Heart right ventricle (tissue), 16 donors: ENCODE measurements at regions not wholly inside any gene's neighbourhood (a gene's known extent, or its start where the extent isn't known, plus 50 kb on each side); places are given as distances from the start of the nearest gene placed in this dataset.

Experiments
- ATAC-seq, 8 donors: fragments of 200-7000 bp; cut with Tn5 transposase; one replicate each; pipeline ENCODE4 v1.9.1; 2020; ENCODE audit warnings: mild to moderate bottlenecking in 8 of 8, moderate library complexity in 8 of 8, moderate number of reproducible peaks in 1 of 8
- DNase-seq, 2 donors: peaks; one replicate each; pipeline ENCODE4 v3.0.0-alpha.2; 2020
- H3K27ac ChIP-seq, 10 donors: fragments of 200-600 bp; sonication (generic) in 2 of 10; one replicate each; pipeline versions ENCODE4 v1.5.0 to v1.8.0; 2020 to 2022; ENCODE audit warnings: mild to moderate bottlenecking in 3 of 10
- H3K27me3 ChIP-seq, 7 donors: fragments of 200-600 bp; one replicate each; pipeline ENCODE4 v1.8.0; 2021 to 2022; ENCODE audit warnings: mild to moderate bottlenecking in 2 of 7
- H3K36me3 ChIP-seq, 9 donors: fragments of 200-600 bp; sonication (generic) in 1 of 9; one replicate each; pipeline versions ENCODE4 v1.5.0 to v1.8.0; 2020 to 2022; ENCODE audit warnings: mild to moderate bottlenecking in 2 of 9
- H3K4me1 ChIP-seq, 9 donors: fragments of 200-600 bp; sonication (generic) in 1 of 9; one replicate each; pipeline versions ENCODE4 v1.5.0 to v1.8.0; 2020 to 2022; ENCODE audit warnings: mild to moderate bottlenecking in 4 of 9
- H3K4me3 ChIP-seq, 10 donors: fragments of 200-600 bp; sonication (generic) in 2 of 10; one replicate each; pipeline versions ENCODE4 v1.5.0 to v1.8.0; 2020 to 2022; ENCODE audit warnings: mild to moderate bottlenecking in 7 of 10, moderate library complexity in 2 of 10
- H3K9me3 ChIP-seq, 11 donors: fragments of 200-600 bp in 10 of 11; sonication (generic) in 2 of 11; one replicate each; pipeline versions ENCODE4 v1.5.0 to v1.8.0; 2013 to 2022; ENCODE audit warnings: mild to moderate bottlenecking in 2 of 11, control low read depth in 1 of 11, moderate library complexity in 1 of 11
- WGBS, 2 donors: extraction: QIAGEN DNeasy Blood & Tissue Kit; methylation state at CpG; one replicate each; pipeline ENCODE4 v1.1.7; 2013; ENCODE audit warnings: inconsistent platforms in 1 of 2; 5-methylcytosine and 5-hydroxymethylcytosine counted together
- intact Hi-C, 10 donors: fragments of 100-400 bp; cut with DNase I; formaldehyde crosslinking; loops; one replicate each; pipeline versions ENCODE4 v1.11.1 to v1.14.2; 2022
- TF ChIP-seq, protein P1 (sequence below), 9 donors: fragments of 200-600 bp; sonication (generic) in 2 of 9; IDR thresholded peaks; one replicate each; pipeline versions ENCODE4 v1.5.0 to v1.8.0; 2021 to 2022; ENCODE audit warnings: antibody characterized with exemption in 9 of 9, mild to moderate bottlenecking in 5 of 9, moderate library complexity in 1 of 9
- donor health status: Arrhythmogenic right ventricular cardiomyopathy.
- donor health status: ischemic (EF 13 %, LVEDD 7.1; RV severe dilation, severe dysfunction).
- donor health status: healthy with polysubstance abuse.
- donor health status: DM: no; HTN: yes; CAD: no.
- donor health status: DM: no; HTN: no; CAD: no.
- donor health status: ischemic (EF 25% LVEDD 6.9; RV normal size, moderate dysfunction).
- donor health status: ischemic (EF 25% LVEDD 5.7; RV mildly dilated, moderate dysfunction).
- donor health status: healthy.
- donor health status: DM: yes; HTN: yes; CAD: no.
- donor health status: Ischemic cardiomyopathy.
- donor health status: ischemic (EF 35%, LVEDD 5.7; RV mildly dilated, moderate dysfunction).
- donor health status: nonischemic (EF 11% LVEDD 7.7; RV severe dilation, severe dysfunction).
- donor health status: DM: yes; HTN: yes; CAD: no.
- donor health status: PGD.
- donor health status: ischemic (EF 29% LVEDD 5.4; RV normal size, mild dysfunction).
- donor health status: nonischemic (EF 23%, LVEDD 6.1; RV moderate dilation, normal function).

DNA sequence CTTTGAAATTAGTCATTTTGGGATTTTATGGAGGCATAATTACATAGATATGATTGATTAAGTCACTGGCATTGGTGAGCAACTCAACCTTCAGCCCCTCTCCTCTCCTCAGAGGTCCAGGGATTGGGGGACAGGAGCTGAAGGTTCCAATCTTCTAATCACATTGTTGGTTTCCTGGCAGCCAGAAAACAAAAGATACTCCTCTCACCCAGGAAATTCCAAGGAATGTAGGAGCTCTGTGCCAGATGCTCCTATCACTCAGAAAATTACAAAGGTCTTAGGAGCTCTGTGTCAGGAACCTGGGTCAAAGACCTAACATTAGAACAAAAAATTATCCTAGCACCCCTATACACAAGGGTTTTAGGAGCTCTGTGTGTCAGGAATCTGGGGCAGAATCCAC, 679.7 kb upstream of the ID4 start:
- no peak overlapping the region for H3K27ac ChIP-seq
- ATAC-seq (no peak), DNase-seq (no peak)
- no peaks in the 10 kb centered on the region for H3K9me3 ChIP-seq
- no peak overlapping the region for H3K4me3 ChIP-seq
- peaks cover 0 to 24% (median 4%) of the 10 kb centered on the region in 9 donors for H3K4me1 ChIP-seq
- H3K36me3 ChIP-seq: no peaks in the 10 kb centered on the region
- intact Hi-C loops: no loop called here
- TF ChIP-seq, protein P1, sequence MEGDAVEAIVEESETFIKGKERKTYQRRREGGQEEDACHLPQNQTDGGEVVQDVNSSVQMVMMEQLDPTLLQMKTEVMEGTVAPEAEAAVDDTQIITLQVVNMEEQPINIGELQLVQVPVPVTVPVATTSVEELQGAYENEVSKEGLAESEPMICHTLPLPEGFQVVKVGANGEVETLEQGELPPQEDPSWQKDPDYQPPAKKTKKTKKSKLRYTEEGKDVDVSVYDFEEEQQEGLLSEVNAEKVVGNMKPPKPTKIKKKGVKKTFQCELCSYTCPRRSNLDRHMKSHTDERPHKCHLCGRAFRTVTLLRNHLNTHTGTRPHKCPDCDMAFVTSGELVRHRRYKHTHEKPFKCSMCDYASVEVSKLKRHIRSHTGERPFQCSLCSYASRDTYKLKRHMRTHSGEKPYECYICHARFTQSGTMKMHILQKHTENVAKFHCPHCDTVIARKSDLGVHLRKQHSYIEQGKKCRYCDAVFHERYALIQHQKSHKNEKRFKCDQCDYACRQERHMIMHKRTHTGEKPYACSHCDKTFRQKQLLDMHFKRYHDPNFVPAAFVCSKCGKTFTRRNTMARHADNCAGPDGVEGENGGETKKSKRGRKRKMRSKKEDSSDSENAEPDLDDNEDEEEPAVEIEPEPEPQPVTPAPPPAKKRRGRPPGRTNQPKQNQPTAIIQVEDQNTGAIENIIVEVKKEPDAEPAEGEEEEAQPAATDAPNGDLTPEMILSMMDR (IDR thresholded peaks at IDR 0.05): no peak
- no peaks in the 10 kb centered on the region for H3K27me3 ChIP-seq

DNA sequence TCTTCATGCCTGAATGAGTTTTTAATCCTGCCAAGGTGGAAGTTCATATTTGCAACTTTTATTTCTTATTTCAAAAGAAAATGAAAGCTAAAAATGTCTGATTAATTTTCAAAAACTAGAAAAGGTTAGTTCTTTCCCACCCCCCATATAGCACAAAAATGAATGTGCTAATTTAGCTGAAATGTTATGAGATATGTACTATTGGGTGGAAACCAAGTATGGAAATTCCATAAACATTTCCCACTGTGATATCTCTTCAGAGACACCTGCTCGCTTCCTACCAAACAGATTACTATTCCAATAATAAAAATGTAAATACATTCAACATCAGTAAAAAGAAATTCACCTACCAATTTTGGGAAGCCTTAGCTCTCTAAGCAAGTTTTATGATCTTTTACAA, 678.6 kb upstream of the ID4 start:
- H3K36me3 ChIP-seq: no peaks in the 10 kb centered on the region
- 81 to 95% methylated on average over 1 of the region's 1 CpG for WGBS, 2 donors
- no peak for DNase-seq

DNA sequence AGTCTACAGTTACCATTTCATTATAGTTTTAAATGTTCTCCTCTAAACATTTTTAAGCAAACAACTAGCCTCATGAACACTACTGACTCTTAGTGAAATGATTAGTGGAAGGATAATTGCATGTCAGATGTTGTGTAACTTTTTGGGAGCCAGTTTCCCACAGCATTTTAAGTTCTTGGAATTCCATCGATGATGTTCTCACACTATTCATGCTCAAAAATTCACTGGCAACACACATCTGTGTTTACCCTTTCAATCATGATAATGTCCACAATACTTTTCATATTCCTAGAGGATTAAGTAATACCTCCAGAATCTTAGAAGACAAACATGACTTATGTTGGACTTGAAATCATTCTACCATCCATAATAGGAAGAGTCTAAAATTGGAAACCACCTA, 678.1 kb upstream of the ID4 start:
- H3K4me1 ChIP-seq: peaks cover 0 to 17% (median under 1%) of the 10 kb centered on the region in 9 donors
- H3K36me3 ChIP-seq: no peaks in the 10 kb centered on the region
- H3K27ac ChIP-seq: no peak overlapping the region
- no peaks in the 10 kb centered on the region for H3K27me3 ChIP-seq
- intact Hi-C loops: no loop called here
- TF ChIP-seq, protein P1 (IDR thresholded peaks at IDR 0.05): no peak
- H3K9me3 ChIP-seq: no peaks in the 10 kb centered on the region
- WGBS, 2 donors: 70 to 79% methylated on average over 1 of the region's 1 CpG
- H3K4me3 ChIP-seq: no peak overlapping the region
- DNase-seq (no peak), ATAC-seq (peak in 1 of 8 donors; percentile 26)

More for the DNA sequence above, 678.6 kb upstream of the ID4 start:
- no peak overlapping the region for H3K4me3 ChIP-seq
- ATAC-seq: no peak
- intact Hi-C loops: no loop called here
- TF ChIP-seq, protein P1 (IDR thresholded peaks at IDR 0.05): no peak
- H3K4me1 ChIP-seq: peaks cover 0 to 22% (median 4%) of the 10 kb centered on the region in 9 donors
- H3K27ac ChIP-seq: no peak overlapping the region
- no peaks in the 10 kb centered on the region for H3K9me3 ChIP-seq
- no peaks in the 10 kb centered on the region for H3K27me3 ChIP-seq

DNA sequence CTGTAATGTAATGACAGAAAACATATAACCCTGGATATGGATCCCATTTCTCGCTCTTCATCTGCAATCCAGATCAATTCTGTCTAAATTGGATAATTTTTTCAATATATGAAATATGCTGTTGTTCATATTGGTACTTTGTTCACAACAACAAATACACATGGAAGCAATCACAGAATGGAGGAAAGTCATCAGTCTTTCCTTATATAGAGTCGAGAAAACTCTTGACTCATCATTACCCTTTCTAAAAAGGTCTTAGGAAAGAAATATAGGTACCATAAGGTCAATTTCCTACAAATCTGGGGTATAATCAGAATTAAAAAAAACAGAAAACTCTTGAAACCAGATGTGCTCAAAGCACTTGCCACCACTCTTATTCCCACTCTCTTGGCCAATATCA, 677.6 kb upstream of the ID4 start:
- WGBS, 2 donors: 78 to 79% methylated on average over 2 of the region's 2 CpGs
- no peaks in the 10 kb centered on the region for H3K9me3 ChIP-seq
- intact Hi-C loops: no loop called here
- TF ChIP-seq, protein P1 (IDR thresholded peaks at IDR 0.05): no peak
- no peak overlapping the region for H3K4me3 ChIP-seq
- H3K4me1 ChIP-seq: peaks cover 0 to 12% (median 0%) of the 10 kb centered on the region in 9 donors
- no peaks in the 10 kb centered on the region for H3K27me3 ChIP-seq
- no peak overlapping the region for H3K27ac ChIP-seq
- no peak for ATAC-seq
- no peaks in the 10 kb centered on the region for H3K36me3 ChIP-seq
- DNase-seq: no peak
